Fibroblast of skin of left biceps (primary cell): ENCODE measurements at regions not wholly inside any gene's neighbourhood (a gene's known extent, or its start where the extent isn't known, plus 50 kb on each side); places are given as distances from the start of the nearest gene placed in this dataset.

Experiments
- DNase-seq, 2 experiments: peaks; one replicate each; pipeline ENCODE4 v3.0.0-alpha.2; 2013; ENCODE audit warnings: low read depth in 2 of 2

GRCh38 chr2:59458800-59459199 is 1094.7 kb downstream of the BCL11A start:
- no peak for DNase-seq

GRCh38 chr2:59456285-59456684 is 1097.2 kb downstream of the BCL11A start:
- no peak for DNase-seq

GRCh38 chr2:59449274-59449673 is 1104.2 kb downstream of the BCL11A start:
- no peak for DNase-seq

- DNase-seq, result no peak
These were observed 1113.0 kb downstream of the BCL11A start for GRCh38 chr2:59440491-59440890.

GRCh38 chr2:59435635-59436034 is 1117.8 kb downstream of the BCL11A start:
- DNase-seq, result no peak

GRCh38 chr2:59428940-59429339 is 1124.5 kb downstream of the BCL11A start:
- DNase-seq, result no peak

GRCh38 chr2:59427980-59428379 is 1125.5 kb downstream of the BCL11A start:
- no peak for DNase-seq

GRCh38 chr2:59425247-59425646 is 1128.2 kb downstream of the BCL11A start:
- no peak for DNase-seq

- no peak for DNase-seq
These were observed 1139.5 kb downstream of the BCL11A start for GRCh38 chr2:59413751-59414570.

GRCh38 chr2:59399126-59399525 is 1154.3 kb downstream of the BCL11A start:
- no peak for DNase-seq

- DNase-seq, result no peak
These were observed 1155.4 kb downstream of the BCL11A start for GRCh38 chr2:59398081-59398480.

- no peak for DNase-seq
These were observed 1154.0 kb upstream of the FANCL start for GRCh38 chr2:59395119-59395518.

- DNase-seq, result no peak
These were observed 1150.8 kb upstream of the FANCL start for GRCh38 chr2:59391896-59392295.

GRCh38 chr2:59390581-59390980 is 1149.5 kb upstream of the FANCL start:
- no peak for DNase-seq

- peak; percentile 7 to 12 for DNase-seq
These were observed 1148.1 kb upstream of the FANCL start for GRCh38 chr2:59389240-59389639.

- no peak for DNase-seq
These were observed 1144.8 kb upstream of the FANCL start for GRCh38 chr2:59385971-59386370.

- no peak for DNase-seq
These were observed 1142.3 kb upstream of the FANCL start for GRCh38 chr2:59383473-59383872.

GRCh38 chr2:59378127-59378526 is 1137.0 kb upstream of the FANCL start:
- no peak for DNase-seq

GRCh38 chr2:59366288-59366687 is 1125.2 kb upstream of the FANCL start:
- no peak for DNase-seq

- DNase-seq, result no peak
These were observed 1113.4 kb upstream of the FANCL start for GRCh38 chr2:59354498-59354897.

- DNase-seq, result no peak
These were observed 1112.3 kb upstream of the FANCL start for GRCh38 chr2:59353306-59353921.

GRCh38 chr2:59342166-59342565 is 1101.0 kb upstream of the FANCL start:
- DNase-seq, result no peak

- DNase-seq, result no peak
These were observed 1098.7 kb upstream of the FANCL start for GRCh38 chr2:59339837-59340207.
